ENCODE measurements at regions not wholly inside any gene's neighbourhood (a gene's known extent, or its start where the extent isn't known, plus 50 kb on each side); places are given as distances from the start of the nearest gene placed in this dataset.

DNA sequence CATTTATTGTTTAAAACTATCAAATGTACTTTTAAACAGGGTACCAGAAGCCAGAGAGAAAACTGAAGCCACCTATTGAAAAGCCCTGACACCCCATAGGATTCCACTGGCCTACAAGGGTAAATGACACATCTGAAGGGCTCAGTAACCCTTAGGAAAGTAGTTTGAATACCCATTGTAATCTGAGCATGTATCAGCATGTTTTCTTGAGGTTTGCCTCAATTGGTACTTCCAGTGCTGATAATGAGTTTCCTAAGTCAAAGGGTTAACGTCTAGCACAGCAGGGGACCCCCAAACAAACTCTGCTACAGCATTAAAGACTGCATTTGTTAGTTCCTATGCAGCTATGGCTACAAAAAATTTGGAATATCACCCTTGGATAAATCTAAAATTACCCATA, 657.1 kb downstream of the NR2F1-AS1 start:
- Mint-ChIP-seq H3K4me3 (no peak overlapping the region), H3K27ac (no peak overlapping the region), H3K36me3 (ENCODE audit: low read depth) (no peaks in the 10 kb centered on the region), H3K4me1 (no peaks in the 10 kb centered on the region), H3K9me3 (peaks cover 3% of the 10 kb centered on the region), H3K27me3 (no peaks in the 10 kb centered on the region)
- ChIA-PET POLR2A (no interaction called here), CTCF (no interaction called here)
- DNase-seq: no peak

DNA sequence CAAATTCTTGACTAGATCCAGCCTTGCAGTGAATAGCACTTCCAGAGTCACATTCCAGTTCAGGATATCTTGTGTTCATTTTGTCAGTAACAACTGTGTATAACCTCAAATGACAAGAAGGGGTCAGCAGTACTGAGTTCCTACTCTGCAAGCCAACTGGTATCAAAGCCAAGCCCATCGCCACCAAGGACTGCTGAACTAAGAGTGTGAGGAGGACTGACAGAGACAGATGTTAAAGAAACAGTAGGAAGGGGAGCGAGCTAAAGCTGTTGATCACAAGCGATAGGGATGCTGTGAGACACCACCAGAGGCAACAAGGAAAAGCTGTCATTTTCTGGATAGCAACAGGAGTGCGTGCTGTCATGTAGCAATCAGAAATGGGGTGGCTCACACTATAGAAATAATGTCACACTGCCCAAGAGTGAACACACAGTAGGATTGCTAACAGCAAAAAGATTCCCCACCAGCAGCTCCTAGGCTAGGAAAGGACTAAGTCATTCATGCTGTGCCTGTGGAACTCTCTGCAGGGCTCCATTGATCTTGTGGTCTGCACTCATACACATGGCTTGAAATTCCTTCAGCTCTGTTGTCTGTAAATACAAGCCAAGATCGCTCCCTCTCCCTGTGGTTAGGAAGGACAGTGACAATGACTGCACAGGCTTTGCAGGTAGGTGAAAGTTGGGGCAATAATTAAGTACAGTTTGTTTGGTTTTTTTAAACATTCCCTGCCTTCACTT, 658.6 kb downstream of the NR2F1-AS1 start:
- H3K4me3 Mint-ChIP-seq: no peak overlapping the region
- H3K27me3 Mint-ChIP-seq: no peaks in the 10 kb centered on the region
- ChIA-PET CTCF (no interaction called here), POLR2A (no interaction called here)
- H3K4me1 Mint-ChIP-seq: no peaks in the 10 kb centered on the region
- H3K9me3 Mint-ChIP-seq: peaks cover 3% of the 10 kb centered on the region
- no peak overlapping the region for H3K27ac Mint-ChIP-seq
- DNase-seq: no peak
- no peaks in the 10 kb centered on the region for H3K36me3 Mint-ChIP-seq (ENCODE audit: low read depth)

DNA sequence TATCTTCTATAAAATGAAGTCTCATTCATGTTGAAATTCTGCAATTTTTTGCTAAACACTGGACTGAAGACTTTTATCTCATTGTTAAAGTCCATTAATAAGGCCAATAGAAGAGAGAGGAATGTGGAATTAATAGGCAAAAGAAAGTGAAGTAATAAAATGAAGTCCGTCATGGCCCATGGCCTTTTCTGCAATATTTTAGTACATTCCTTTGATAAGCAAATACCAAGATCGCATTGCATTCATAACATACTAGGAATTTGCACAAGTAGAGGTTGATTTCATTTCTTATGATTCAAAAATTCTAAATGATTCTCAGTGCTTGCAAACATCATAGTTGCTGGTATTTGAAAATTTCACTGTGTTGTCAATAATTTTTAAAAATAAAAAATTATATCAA, 664.0 kb downstream of the NR2F1-AS1 start:
- no peaks in the 10 kb centered on the region for H3K4me1 Mint-ChIP-seq
- H3K27ac Mint-ChIP-seq: no peak overlapping the region
- peaks cover 5% of the 10 kb centered on the region for H3K9me3 Mint-ChIP-seq
- CTCF ChIA-PET: no interaction called here
- no peak overlapping the region for H3K4me3 Mint-ChIP-seq
- POLR2A ChIA-PET: no interaction called here
- no peak for DNase-seq
- no peaks in the 10 kb centered on the region for H3K36me3 Mint-ChIP-seq (ENCODE audit: low read depth)
- no peaks in the 10 kb centered on the region for H3K27me3 Mint-ChIP-seq

DNA sequence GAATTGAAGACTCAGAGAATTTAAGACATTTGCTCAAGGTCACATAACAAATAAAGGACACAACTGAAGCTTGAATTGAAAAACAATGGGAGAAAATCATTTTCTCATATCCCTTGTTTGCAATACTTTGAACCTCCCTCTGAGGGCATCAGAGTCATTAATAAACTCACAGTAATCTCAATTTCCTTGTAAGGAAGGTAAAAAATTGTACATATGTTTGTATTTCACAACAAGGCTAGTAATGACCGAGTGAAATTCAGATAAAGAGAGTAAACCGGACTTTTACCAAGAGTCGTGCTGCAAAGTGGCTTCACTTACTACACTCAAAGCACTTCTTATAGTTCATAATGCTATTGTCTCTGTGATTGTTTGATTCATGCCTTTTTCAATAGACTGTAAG, 665.0 kb downstream of the NR2F1-AS1 start:
- Mint-ChIP-seq H3K4me3 (no peak overlapping the region), H3K9me3 (peaks cover 3% of the 10 kb centered on the region), H3K27ac (no peak overlapping the region), H3K4me1 (no peaks in the 10 kb centered on the region), H3K36me3 (ENCODE audit: low read depth) (no peaks in the 10 kb centered on the region), H3K27me3 (no peaks in the 10 kb centered on the region)
- CTCF ChIA-PET: no interaction called here
- DNase-seq: no peak
- POLR2A ChIA-PET: no interaction called here

DNA sequence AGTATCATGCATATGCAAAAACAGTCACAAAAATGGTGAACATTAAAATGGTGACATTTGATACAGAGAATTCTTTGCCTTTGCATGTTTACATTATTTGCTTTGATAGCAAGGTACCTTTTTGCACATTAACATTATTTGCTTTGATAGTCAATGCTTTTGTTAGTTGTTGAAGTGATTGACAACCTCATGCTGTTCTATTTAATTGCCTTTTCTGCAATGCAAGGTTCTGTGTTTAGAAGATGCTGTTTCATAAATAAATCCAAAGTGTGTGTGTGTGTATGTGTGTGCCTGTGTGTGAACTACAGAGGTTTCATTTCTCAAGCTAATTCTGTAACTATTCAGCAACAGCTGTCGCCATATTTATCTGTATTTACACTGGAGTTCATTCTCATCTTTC, 668.7 kb downstream of the NR2F1-AS1 start:
- ChIA-PET CTCF (interaction anchor here (0.5 kb wide), 1 partner anchor 1522 kb away, joined by 5 read pairs; no protein-coding TSS in a partner anchor), POLR2A (no interaction called here)
- H3K4me3 Mint-ChIP-seq: no peak overlapping the region
- H3K27me3 Mint-ChIP-seq: no peaks in the 10 kb centered on the region
- peaks cover 2% of the 10 kb centered on the region for H3K9me3 Mint-ChIP-seq
- no peak for DNase-seq
- H3K27ac Mint-ChIP-seq: no peak overlapping the region
- no peaks in the 10 kb centered on the region for H3K4me1 Mint-ChIP-seq
- no peaks in the 10 kb centered on the region for H3K36me3 Mint-ChIP-seq (ENCODE audit: low read depth)

DNA sequence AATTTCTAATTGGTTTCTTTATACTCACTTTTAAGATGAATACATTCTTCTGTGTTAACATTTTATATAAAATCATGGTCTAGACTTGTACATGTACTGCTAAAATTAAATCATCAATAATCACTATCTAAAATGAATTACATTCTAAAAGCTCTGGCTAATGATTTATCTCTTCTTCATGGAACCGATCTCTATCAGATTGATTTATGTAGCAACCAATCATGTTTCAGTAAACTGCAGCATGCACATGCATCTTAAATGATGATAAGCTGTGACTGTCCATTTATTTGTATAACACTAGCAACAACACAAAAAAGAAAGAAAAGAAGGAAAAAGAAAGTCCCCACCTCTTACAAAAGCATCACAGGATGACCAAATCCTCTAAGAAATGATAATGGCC, 669.2 kb downstream of the NR2F1-AS1 start:
- Mint-ChIP-seq H3K27me3 (no peaks in the 10 kb centered on the region), H3K27ac (no peak overlapping the region), H3K4me3 (no peak overlapping the region), H3K9me3 (peaks cover 2% of the 10 kb centered on the region), H3K36me3 (ENCODE audit: low read depth) (no peaks in the 10 kb centered on the region), H3K4me1 (no peaks in the 10 kb centered on the region)
- CTCF ChIA-PET: interaction anchor here (0.5 kb wide), 1 partner anchor 1522 kb away, joined by 5 read pairs; no protein-coding TSS in a partner anchor
- DNase-seq: no peak
- POLR2A ChIA-PET: no interaction called here

DNA sequence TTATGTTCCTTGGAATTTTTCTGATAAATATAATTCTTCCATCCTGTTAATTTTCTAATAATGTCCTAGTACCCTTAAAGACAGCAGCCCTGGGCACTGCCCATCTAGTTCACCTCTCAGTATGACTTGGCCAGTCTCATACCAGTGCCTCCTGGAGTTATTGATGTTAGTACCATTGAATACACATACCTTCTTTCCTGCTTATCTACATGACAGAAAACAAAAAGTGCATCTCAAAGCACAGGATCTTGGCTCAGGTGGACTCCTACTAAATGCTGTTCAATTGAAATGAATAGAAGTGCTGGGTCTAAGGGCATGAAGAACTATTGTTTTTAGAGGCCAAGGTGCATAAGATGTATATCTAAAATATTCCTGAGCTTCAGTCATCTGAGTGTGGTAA, 669.7 kb downstream of the NR2F1-AS1 start:
- Mint-ChIP-seq H3K27me3 (no peaks in the 10 kb centered on the region), H3K9me3 (peaks cover 2% of the 10 kb centered on the region), H3K4me3 (no peak overlapping the region), H3K4me1 (no peaks in the 10 kb centered on the region), H3K36me3 (ENCODE audit: low read depth) (no peaks in the 10 kb centered on the region), H3K27ac (no peak overlapping the region)
- no peak for DNase-seq
- CTCF ChIA-PET: no interaction called here
- POLR2A ChIA-PET: no interaction called here

DNA sequence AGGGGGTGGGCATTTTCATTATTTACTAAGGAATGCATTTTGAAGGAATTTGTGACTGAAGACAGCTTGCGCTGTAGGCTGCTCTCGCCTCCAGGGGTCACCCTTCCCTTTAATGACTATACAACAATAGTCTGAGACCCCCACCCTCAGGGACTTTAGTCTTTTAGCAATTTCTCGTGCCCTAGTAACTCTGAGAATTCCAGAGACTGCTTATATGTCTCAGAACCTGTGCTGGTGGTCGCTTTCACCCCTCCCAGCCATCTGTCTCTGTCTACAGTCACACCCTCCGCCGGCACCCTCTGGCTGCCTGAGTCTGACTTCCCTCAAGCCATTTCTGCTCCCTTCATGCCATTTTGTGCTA, 671.4 kb downstream of the NR2F1-AS1 start:
- Mint-ChIP-seq H3K27me3 (no peaks in the 10 kb centered on the region), H3K27ac (no peak overlapping the region), H3K9me3 (peaks cover 1% of the 10 kb centered on the region), H3K4me1 (no peaks in the 10 kb centered on the region), H3K4me3 (no peak overlapping the region), H3K36me3 (ENCODE audit: low read depth) (no peaks in the 10 kb centered on the region)
- ChIA-PET POLR2A (no interaction called here), CTCF (no interaction called here)
- no peak for DNase-seq

DNA sequence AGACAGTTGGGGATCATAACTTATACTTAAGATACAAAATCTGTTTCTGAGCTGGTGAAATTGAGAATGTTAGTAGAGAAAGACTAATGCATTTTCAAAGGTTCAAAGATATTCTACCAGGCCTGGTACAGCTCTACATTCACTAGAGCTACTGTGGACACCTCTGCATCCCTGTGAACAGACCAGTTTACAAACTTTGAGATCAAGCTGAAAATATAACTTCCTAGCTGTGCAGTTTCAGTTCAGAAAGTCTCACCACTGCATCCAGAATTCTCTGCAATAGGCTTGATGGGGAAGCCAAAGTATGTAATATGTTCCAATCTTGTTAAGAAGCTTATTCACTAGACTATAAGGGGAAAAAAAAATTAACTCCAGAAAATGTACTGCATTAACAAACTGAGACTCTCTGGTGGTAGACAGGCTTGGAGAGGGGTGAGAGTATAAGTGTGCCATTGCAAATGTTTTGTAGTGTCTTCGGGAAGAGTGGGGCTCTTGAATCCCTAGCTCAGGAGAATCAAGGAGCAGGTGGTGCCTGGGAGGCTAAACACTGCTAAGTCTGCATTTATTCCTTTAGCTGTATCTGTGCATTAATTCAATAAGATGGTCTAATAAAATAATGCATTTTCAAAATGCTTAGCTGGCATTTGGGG, 671.9 kb downstream of the NR2F1-AS1 start:
- Mint-ChIP-seq H3K27ac (no peak overlapping the region), H3K36me3 (ENCODE audit: low read depth) (no peaks in the 10 kb centered on the region), H3K27me3 (no peaks in the 10 kb centered on the region), H3K4me3 (no peak overlapping the region), H3K4me1 (no peaks in the 10 kb centered on the region), H3K9me3 (no peaks in the 10 kb centered on the region)
- POLR2A ChIA-PET: no interaction called here
- CTCF ChIA-PET: no interaction called here
- DNase-seq: no peak

DNA sequence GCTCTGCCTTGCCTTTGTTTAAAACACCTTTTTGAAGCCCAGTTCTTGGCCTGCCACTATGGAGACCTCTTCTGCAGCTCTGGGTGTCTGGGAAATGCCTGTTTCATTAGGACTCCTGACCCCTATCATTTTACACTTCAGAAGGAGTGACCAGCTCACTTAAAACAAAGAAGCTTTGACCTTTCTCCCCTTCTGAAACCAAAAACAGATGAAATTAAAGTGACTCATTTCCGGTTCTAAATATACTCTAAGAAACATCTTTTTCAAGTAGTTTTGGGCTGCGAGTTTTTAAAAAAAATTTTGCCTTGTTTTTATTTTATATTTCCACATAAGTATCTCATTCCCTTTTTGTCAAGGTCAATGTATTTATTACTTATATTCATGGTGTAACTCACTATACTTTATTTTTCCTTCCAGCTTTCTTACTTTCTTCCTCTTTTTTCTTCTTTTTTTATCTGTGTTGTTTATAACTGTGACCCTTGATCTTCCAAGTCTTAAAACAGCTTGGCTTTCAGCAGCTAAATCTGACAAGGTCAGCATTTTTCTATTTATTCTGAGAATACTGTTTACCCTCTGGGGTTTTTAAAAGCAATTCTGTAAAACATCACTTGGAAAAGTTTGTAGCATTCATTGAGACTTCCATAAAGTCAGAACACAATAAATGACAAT, 672.9 kb downstream of the NR2F1-AS1 start:
- Mint-ChIP-seq H3K4me1 (no peaks in the 10 kb centered on the region), H3K9me3 (no peaks in the 10 kb centered on the region), H3K27me3 (no peaks in the 10 kb centered on the region), H3K4me3 (no peak overlapping the region), H3K36me3 (ENCODE audit: low read depth) (no peaks in the 10 kb centered on the region), H3K27ac (no peak overlapping the region)
- no peak for DNase-seq
- POLR2A ChIA-PET: no interaction called here
- CTCF ChIA-PET: no interaction called here

DNA sequence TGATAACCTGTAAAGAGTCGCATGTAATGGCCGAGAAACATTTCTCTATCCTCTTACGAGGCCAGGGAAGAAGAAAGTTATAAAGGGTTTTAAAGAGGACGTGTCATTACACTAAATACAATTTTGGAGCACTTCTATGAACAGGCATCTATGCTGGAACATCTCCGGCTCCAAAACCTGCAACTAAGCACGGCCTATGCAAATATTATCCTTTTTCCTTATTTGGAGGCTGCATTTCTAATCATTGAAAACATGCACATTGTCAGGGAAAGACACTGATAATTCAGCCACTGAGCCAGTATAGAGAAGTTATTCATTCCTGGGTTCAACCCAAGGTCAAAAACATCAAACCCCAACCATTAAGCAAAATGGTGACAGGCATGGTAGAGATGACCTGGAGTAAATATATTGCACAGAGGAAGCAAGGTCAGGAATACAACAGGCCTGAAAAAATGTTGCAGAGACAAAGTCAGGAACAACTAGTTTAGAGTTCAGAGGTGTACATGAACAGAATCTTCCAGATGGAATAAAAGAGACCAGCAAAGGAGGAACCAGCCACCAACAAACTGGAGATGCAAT, 674.1 kb downstream of the NR2F1-AS1 start:
- Mint-ChIP-seq H3K9me3 (no peaks in the 10 kb centered on the region), H3K27ac (no peak overlapping the region), H3K4me1 (no peaks in the 10 kb centered on the region), H3K27me3 (no peaks in the 10 kb centered on the region), H3K4me3 (no peak overlapping the region), H3K36me3 (ENCODE audit: low read depth) (no peaks in the 10 kb centered on the region)
- POLR2A ChIA-PET: no interaction called here
- CTCF ChIA-PET: no interaction called here
- DNase-seq: no peak

DNA sequence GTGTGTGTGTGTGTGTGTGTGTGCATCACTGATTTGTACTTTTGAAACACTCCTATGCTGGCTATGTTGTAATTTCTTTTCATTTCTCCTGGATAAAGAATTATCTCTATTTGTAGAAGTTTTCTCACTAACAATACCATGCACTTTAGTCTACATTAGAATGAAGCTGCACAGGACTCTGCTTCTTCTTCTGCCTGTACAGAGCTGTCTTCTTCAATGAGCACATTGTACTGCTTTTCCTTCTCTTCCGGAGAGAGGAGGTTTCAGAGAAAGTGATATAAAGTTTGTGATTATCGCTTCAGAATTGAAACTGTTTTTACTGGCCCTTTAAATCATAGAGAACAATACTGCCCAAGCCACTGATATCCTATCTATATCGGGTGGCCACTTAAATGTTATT, 677.0 kb downstream of the NR2F1-AS1 start:
- H3K9me3 Mint-ChIP-seq: no peaks in the 10 kb centered on the region
- CTCF ChIA-PET: no interaction called here
- no peak overlapping the region for H3K27ac Mint-ChIP-seq
- POLR2A ChIA-PET: no interaction called here
- no peak for DNase-seq
- no peaks in the 10 kb centered on the region for H3K36me3 Mint-ChIP-seq (ENCODE audit: low read depth)
- no peaks in the 10 kb centered on the region for H3K4me1 Mint-ChIP-seq
- no peak overlapping the region for H3K4me3 Mint-ChIP-seq
- no peaks in the 10 kb centered on the region for H3K27me3 Mint-ChIP-seq

DNA sequence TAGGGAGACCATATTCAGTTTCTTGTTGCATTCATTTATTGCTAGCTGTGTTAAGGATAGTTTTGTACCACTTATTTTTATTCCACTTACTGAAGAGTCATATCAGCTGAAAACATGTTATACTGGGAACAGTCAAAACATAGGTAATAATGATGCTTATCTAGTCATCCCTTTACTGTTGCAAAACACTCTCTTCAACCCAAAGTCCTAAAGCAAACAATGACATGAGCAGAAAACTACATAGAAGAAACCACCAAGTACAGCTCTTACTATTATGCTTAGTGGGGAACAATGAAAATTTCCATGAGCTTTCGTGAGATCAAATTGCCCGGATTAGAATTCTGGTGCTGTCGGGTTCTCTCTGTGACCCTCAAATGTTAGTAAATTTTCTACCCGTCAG, 681.4 kb downstream of the NR2F1-AS1 start:
- DNase-seq: no peak
- Mint-ChIP-seq H3K27me3 (no peaks in the 10 kb centered on the region), H3K4me1 (no peaks in the 10 kb centered on the region), H3K27ac (no peak overlapping the region), H3K4me3 (no peak overlapping the region), H3K9me3 (no peaks in the 10 kb centered on the region), H3K36me3 (ENCODE audit: low read depth) (no peaks in the 10 kb centered on the region)
- ChIA-PET CTCF (no interaction called here), POLR2A (no interaction called here)

DNA sequence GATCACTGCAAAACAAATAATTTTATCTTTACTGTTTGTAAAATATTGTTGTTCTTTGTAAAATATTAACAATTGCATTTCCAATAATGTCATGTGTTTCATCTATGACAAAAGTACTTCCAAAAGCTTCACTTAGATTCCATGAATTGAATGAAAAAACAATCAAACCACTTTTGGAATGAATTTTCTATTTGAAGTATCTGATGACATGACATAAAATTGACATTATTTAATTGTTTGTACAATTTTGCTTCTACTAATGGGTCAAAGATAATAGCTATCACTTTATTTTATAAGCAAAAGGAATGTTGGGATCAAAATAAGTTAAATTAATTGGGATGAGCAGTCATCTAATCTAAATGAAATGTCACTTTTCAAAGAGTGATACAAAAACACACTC, 684.3 kb downstream of the NR2F1-AS1 start:
- ChIA-PET CTCF (no interaction called here), POLR2A (no interaction called here)
- no peaks in the 10 kb centered on the region for H3K27me3 Mint-ChIP-seq
- no peak overlapping the region for H3K4me3 Mint-ChIP-seq
- no peaks in the 10 kb centered on the region for H3K4me1 Mint-ChIP-seq
- no peak overlapping the region for H3K27ac Mint-ChIP-seq
- DNase-seq: no peak
- H3K36me3 Mint-ChIP-seq (ENCODE audit: low read depth): no peaks in the 10 kb centered on the region
- no peaks in the 10 kb centered on the region for H3K9me3 Mint-ChIP-seq
